Stomach (tissue), 8 donors: ENCODE measurements at regions not wholly inside any gene's neighbourhood (a gene's known extent, or its start where the extent isn't known, plus 50 kb on each side); places are given as distances from the start of the nearest gene placed in this dataset.
"Not testable (repeated sequence)": the region's sequence is repeated elsewhere in the genome, so short reads cannot be mapped to it uniquely, and the experiment has no call there.

Source experiments
- DNase-seq, 2 donors: peaks; one replicate each; pipeline versions ENCODE4 v3.0.0 to v3.0.0-alpha.2; 2013 to 2019
- H3K27ac ChIP-seq, 5 donors: fragments of 200-600 bp in 4 of 5; sonication (generic) in 4 of 5; one replicate each; pipeline ENCODE4 v1.5.1; 2013 to 2019; ENCODE audit warnings: mild to moderate bottlenecking in 1 of 5, moderate library complexity in 1 of 5
- H3K27me3 ChIP-seq, 3 donors: fragments of 200-600 bp; sonication (generic); one replicate each; pipeline ENCODE4 v1.5.1; 2017 to 2019; ENCODE audit warnings: mixed run types in 1 of 3
- H3K36me3 ChIP-seq, 4 donors: fragments of 200-600 bp; sonication (generic); 1 replicate in 3 of 4; 2 replicates in 1 of 4; pipeline ENCODE4 v1.5.1; 2016 to 2019
- H3K4me1 ChIP-seq, 4 donors: fragments of 200-600 bp; sonication (generic); one replicate each; pipeline ENCODE4 v1.5.1; 2016 to 2019
- H3K4me3 ChIP-seq, 4 donors: fragments of 200-600 bp; sonication (generic) in 3 of 4; one replicate each; pipeline ENCODE4 v1.5.1; 2016 to 2019; ENCODE audit warnings: mild to moderate bottlenecking in 1 of 4
- H3K9me3 ChIP-seq, 4 donors: fragments of 200-600 bp; sonication (generic); one replicate each; pipeline ENCODE4 v1.5.1; 2016 to 2019
- CTCF ChIP-seq, 7 experiments: fragments of 450-650 bp in 4 of 7; fragments of 200-600 bp in 3 of 7; sonication (generic) in 3 of 7; IDR thresholded peaks; one replicate each; pipeline ENCODE4 v1.5.1; 2016 to 2019; ENCODE audit warnings: antibody characterized with exemption in 7 of 7, control low read depth in 2 of 7, mild to moderate bottlenecking in 1 of 7
- EP300 ChIP-seq: sonication (generic); formaldehyde crosslinking; IDR thresholded peaks from one replicate; pipeline ENCODE4 v1.6.1; 2017; ENCODE audit warnings: antibody characterized with exemption
- POLR2A ChIP-seq, 4 donors: fragments of 450-650 bp; IDR thresholded peaks; one replicate each; pipeline ENCODE4 v1.6.1; 2016; ENCODE audit warnings: antibody characterized with exemption in 4 of 4, control low read depth in 2 of 4, mild to moderate bottlenecking in 1 of 4, moderate library complexity in 1 of 4
- POLR2AphosphoS5 ChIP-seq, 3 donors: sonication (generic); formaldehyde crosslinking; IDR thresholded peaks; one replicate each; pipeline ENCODE4 v1.6.1; 2016; ENCODE audit warnings: antibody characterized with exemption in 3 of 3
- WGBS, 5 donors: extraction: QIAGEN DNeasy Blood & Tissue Kit in 3 of 5; methylation state at CpG; one replicate each; pipeline versions ENCODE4 v1.1.5 to v1.1.7; 2013 to 2018; 5-methylcytosine and 5-hydroxymethylcytosine counted together
- intact Hi-C: fragments of 100-400 bp; cut with DNase I; formaldehyde crosslinking; loops from one replicate; pipeline ENCODE4 v1.15.1; 2023; ENCODE audit warnings: low total_unique reads
- donor health status: healthy with polysubstance abuse.
- donor health status: Bipolar disorder and iron deficiency.
- donor health status: healthy.

- no peak overlapping the region for H3K4me3 ChIP-seq
- no peak for TF ChIP-seq EP300
- TF ChIP-seq CTCF (IDR thresholded peaks at IDR 0.05): no peak
- TF ChIP-seq POLR2AphosphoS5 (IDR thresholded peaks at IDR 0.05): no peak
- no peak for TF ChIP-seq POLR2A (IDR thresholded peaks at IDR 0.05)
- no peaks in the 10 kb centered on the region for H3K36me3 ChIP-seq
- no peaks in the 10 kb centered on the region for H3K4me1 ChIP-seq
- 93 to 97% (median 94%) methylated on average over 4 of the region's 4 CpGs for WGBS, 5 donors
- intact Hi-C loops: no loop called here
- H3K9me3 ChIP-seq: peaks cover 0 to 9% (median 0%) of the 10 kb centered on the region in 4 donors
- H3K27ac ChIP-seq: no peak overlapping the region
- DNase-seq: no peak
- no peaks in the 10 kb centered on the region for H3K27me3 ChIP-seq
Observed at GRCh38 chr15:39416258-39416657, 164.6 kb upstream of the THBS1 start.

- Histone ChIP-seq H3K36me3 (no peaks in the 10 kb centered on the region), H3K9me3 (peaks cover 0 to 9% (median 0%) of the 10 kb centered on the region in 4 donors), H3K27me3 (no peaks in the 10 kb centered on the region), H3K27ac (no peak overlapping the region), H3K4me1 (no peaks in the 10 kb centered on the region), H3K4me3 (no peak overlapping the region)
- TF ChIP-seq POLR2A (IDR thresholded peaks at IDR 0.05) (no peak), CTCF (IDR thresholded peaks at IDR 0.05) (no peak), POLR2AphosphoS5 (IDR thresholded peaks at IDR 0.05) (no peak), EP300 (no peak)
- DNase-seq: no peak
- intact Hi-C loops: no loop called here
- WGBS, 5 donors: 51 to 65% (median 54%) methylated on average over 6 of the region's 6 CpGs
Observed at GRCh38 chr15:39417366-39418134, 163.3 kb upstream of the THBS1 start.

- intact Hi-C loops: no loop called here
- H3K36me3 ChIP-seq: no peaks in the 10 kb centered on the region
- no peak for DNase-seq
- no peak for TF ChIP-seq POLR2A (IDR thresholded peaks at IDR 0.05)
- no peak for TF ChIP-seq EP300
- TF ChIP-seq POLR2AphosphoS5 (IDR thresholded peaks at IDR 0.05): no peak
- TF ChIP-seq CTCF (IDR thresholded peaks at IDR 0.05): no peak
- H3K27ac ChIP-seq: no peak overlapping the region
- H3K4me1 ChIP-seq: no peaks in the 10 kb centered on the region
- 69 to 88% (median 83%) methylated on average over 3 of the region's 3 CpGs for WGBS, 5 donors
- H3K4me3 ChIP-seq: no peak overlapping the region
- H3K27me3 ChIP-seq: no peaks in the 10 kb centered on the region
- peaks cover 0 to 9% (median 0%) of the 10 kb centered on the region in 4 donors for H3K9me3 ChIP-seq
Observed at GRCh38 chr15:39419651-39420050, 161.2 kb upstream of the THBS1 start.

- H3K4me1 ChIP-seq, intact Hi-C loops, H3K36me3 ChIP-seq, H3K9me3 ChIP-seq, H3K27me3 ChIP-seq, H3K27ac ChIP-seq, DNase-seq, H3K4me3 ChIP-seq: not testable (repeated sequence)
- 88 to 94% (median 90%) methylated on average over 9 to 14 of the region's 19 CpGs for WGBS, 5 donors
Observed at GRCh38 chr15:39420123-39420852, 160.6 kb upstream of the THBS1 start.

- H3K9me3 ChIP-seq, H3K4me3 ChIP-seq, H3K4me1 ChIP-seq, H3K36me3 ChIP-seq, H3K27me3 ChIP-seq, DNase-seq, intact Hi-C loops, H3K27ac ChIP-seq: not testable (repeated sequence)
- 43 to 96% (median 71%) methylated on average over 5 to 14 of the region's 14 CpGs for WGBS, 5 donors
Observed at GRCh38 chr15:39420853-39421192, 160.1 kb upstream of the THBS1 start.
